Gastrocnemius medialis (tissue), 4 donors: ENCODE measurements at regions not wholly inside any gene's neighbourhood (a gene's known extent, or its start where the extent isn't known, plus 50 kb on each side); places are given as distances from the start of the nearest gene placed in this dataset.

Experiments
- ATAC-seq, 2 donors: fragments of 150-250 bp; one replicate each; pipeline ENCODE4 v1.9.1; 2016
- DNase-seq, 2 donors: peaks; one replicate each; pipeline ENCODE4 v3.0.0-alpha.2; 2019
- H3K27ac ChIP-seq, 4 donors: fragments of 200-600 bp; sonication (generic); 1 replicate in 1 of 4; 2 replicates in 3 of 4; pipeline ENCODE4 v1.5.1; 2016 to 2018; ENCODE audit warnings: mild to moderate bottlenecking in 2 of 4, moderate library complexity in 1 of 4
- H3K27me3 ChIP-seq, 3 donors: fragments of 200-600 bp; sonication (generic) in 2 of 3; 1 replicate in 1 of 3; 2 replicates in 2 of 3; pipeline versions ENCODE4 v1.5.1 to v1.6.0; 2016 to 2019; ENCODE audit warnings: mild to moderate bottlenecking in 1 of 3, moderate library complexity in 1 of 3
- H3K36me3 ChIP-seq, 2 donors: fragments of 200-600 bp; sonication (generic) in 1 of 2; one replicate each; pipeline ENCODE4 v1.5.1; 2017 to 2018
- H3K4me1 ChIP-seq, 2 donors: fragments of 200-600 bp; sonication (generic) in 1 of 2; one replicate each; pipeline ENCODE4 v1.5.1; 2016 to 2017; ENCODE audit warnings: mild to moderate bottlenecking in 2 of 2
- H3K4me3 ChIP-seq, 4 donors: fragments of 200-600 bp; sonication (generic) in 3 of 4; 1 replicate in 1 of 4; 2 replicates in 3 of 4; pipeline ENCODE4 v1.5.1; 2016 to 2019; ENCODE audit warnings: mild to moderate bottlenecking in 2 of 4
- H3K9me3 ChIP-seq, 3 donors: fragments of 200-600 bp; sonication (generic) in 2 of 3; 1 replicate in 1 of 3; 2 replicates in 2 of 3; pipeline ENCODE4 v1.5.1; 2016 to 2019
- CTCF ChIP-seq, 5 experiments: fragments of 450-650 bp in 3 of 5; fragments of 200-600 bp in 2 of 5; sonication (generic) in 2 of 5; IDR thresholded peaks in 4 of 5; conservative IDR thresholded peaks in 1 of 5; 1 replicate in 4 of 5; 2 replicates in 1 of 5; pipeline ENCODE4 v1.5.1; 2016 to 2019; ENCODE audit warnings: antibody characterized with exemption in 5 of 5, mild to moderate bottlenecking in 3 of 5, moderate library complexity in 3 of 5
- POLR2A ChIP-seq, 2 donors: fragments of 450-650 bp; IDR thresholded peaks; one replicate each; pipeline ENCODE4 v1.6.1; 2017; ENCODE audit warnings: antibody characterized with exemption in 2 of 2, mild to moderate bottlenecking in 2 of 2, moderate library complexity in 2 of 2
- in situ Hi-C, 4 donors: fragments of 200-750 bp; cut with MboI; loops; one replicate each; pipeline versions ENCODE4 v1.15.0 to v1.8.0; 2017; ENCODE audit warnings: low sequenced_read_pairs in 4 of 4
- intact Hi-C: fragments of 100-400 bp; cut with DNase I; formaldehyde crosslinking; loops from one replicate; pipeline ENCODE4 v1.15.1; 2023; ENCODE audit warnings: low total_unique reads

DNA sequence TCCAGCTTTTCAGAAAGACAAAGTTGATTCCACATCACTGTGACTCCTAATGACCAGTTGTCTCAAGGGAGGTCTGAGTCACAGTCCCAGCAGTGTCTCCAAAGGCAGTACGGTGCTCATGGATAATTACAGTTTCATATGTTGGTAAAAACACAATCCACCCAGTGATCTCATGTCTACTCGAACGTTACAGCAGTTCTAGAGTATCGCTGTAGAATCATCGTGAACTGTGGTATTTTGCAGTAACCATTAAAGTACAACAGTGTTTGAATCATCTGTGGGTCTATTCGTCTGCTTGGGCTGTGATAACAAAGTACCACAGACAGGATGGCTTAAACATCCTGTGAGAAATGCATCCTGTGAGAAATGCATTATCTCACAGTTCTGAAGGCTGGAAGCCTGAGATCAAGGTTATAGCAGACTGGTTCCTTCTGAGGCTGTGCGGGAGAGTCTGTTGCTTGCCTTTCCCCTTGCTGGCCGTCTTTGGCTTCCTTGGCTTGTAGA is 121.1 kb upstream of the SORBS2 start:
- no peaks in the 10 kb centered on the region for H3K36me3 ChIP-seq
- H3K27me3 ChIP-seq: peaks cover 0 to 2% (median 0%) of the 10 kb centered on the region in 3 donors
- DNase-seq (no peak), ATAC-seq (peak; percentile 55 to 60)
- no peak for TF ChIP-seq CTCF (IDR thresholded peaks at IDR 0.05 in 4 of 5, conservative IDR thresholded peaks at IDR 0.05 in 1 of 5)
- H3K9me3 ChIP-seq: no peaks in the 10 kb centered on the region
- H3K4me1 ChIP-seq: no peaks in the 10 kb centered on the region
- no peak overlapping the region for H3K4me3 ChIP-seq
- peak overlapping the region in 1 of 4 donors; percentile 47 for H3K27ac ChIP-seq
- in situ Hi-C loops (no loop called here), intact Hi-C loops (no loop called here)

DNA sequence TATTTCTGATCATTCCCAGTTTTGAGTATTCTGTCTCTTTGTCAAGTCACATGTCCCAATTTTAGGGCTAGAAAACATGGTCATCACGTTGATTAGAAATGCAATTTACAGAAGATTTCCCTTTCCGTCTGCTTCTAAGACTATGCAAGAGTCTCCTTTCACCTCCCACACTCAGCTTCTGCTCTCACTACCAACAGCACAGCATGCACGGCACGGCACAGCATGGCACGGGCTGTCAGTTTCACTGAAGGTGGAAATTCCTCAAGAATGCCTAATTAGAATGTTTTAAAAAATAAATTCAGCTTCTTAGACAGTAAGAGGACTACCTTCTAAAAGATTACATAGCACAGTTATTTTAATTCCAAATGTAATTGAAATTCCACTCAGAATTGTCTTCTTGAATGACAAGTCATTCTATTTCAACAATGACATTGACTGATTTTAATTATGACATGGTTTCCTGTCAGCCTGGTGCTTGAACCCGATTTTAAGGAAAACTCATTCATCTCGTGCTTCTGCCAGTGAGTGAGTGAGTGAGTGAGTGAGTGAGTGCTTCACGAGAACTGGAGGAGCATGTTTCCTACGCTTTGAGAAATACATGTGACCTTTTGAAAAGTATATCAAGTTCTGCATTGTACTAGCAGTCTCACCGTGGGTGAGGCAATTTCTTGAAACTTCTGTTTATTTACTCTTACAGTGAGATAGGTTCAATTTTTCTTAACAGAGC is 124.8 kb upstream of the SORBS2 start:
- intact Hi-C loops: no loop called here

DNA sequence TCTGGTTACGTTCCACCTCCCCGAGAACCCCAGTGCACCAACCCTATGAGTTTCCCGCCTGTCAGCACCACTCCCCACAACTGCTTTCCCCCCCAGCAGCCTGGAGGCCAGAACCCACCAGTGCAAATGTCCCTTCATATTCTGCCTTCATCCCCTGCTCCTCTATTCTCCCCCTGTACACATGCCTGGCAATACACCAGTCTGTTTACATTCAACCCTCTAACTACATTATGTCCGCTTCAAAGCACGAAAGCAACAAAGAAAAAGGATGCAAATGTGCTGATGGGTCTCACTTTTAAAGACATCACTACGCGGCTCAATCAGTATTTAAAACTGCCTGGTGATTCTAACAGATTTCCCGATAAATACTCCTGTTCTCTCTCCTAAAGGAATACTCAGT is 126.7 kb upstream of the SORBS2 start:
- H3K36me3 ChIP-seq: no peaks in the 10 kb centered on the region
- peaks cover 0 to under 1% (median 0%) of the 10 kb centered on the region in 3 donors for H3K27me3 ChIP-seq
- H3K27ac ChIP-seq: no peak overlapping the region
- H3K4me3 ChIP-seq: no peak overlapping the region
- no peak for ATAC-seq
- in situ Hi-C loops (no loop called here), intact Hi-C loops (no loop called here)
- H3K9me3 ChIP-seq: no peaks in the 10 kb centered on the region
- DNase-seq: no peak
- H3K4me1 ChIP-seq: no peaks in the 10 kb centered on the region
- TF ChIP-seq CTCF (IDR thresholded peaks at IDR 0.05 in 4 of 5, conservative IDR thresholded peaks at IDR 0.05 in 1 of 5): no peak
- TF ChIP-seq POLR2A (IDR thresholded peaks at IDR 0.05): no peak

More for the DNA sequence above, 124.8 kb upstream of the SORBS2 start:
- no peaks in the 10 kb centered on the region for H3K9me3 ChIP-seq
- no peak for DNase-seq
- no peak overlapping the region for H3K27ac ChIP-seq
- TF ChIP-seq POLR2A (IDR thresholded peaks at IDR 0.05) (no peak), CTCF (IDR thresholded peaks at IDR 0.05 in 4 of 5, conservative IDR thresholded peaks at IDR 0.05 in 1 of 5) (no peak)
- no peak for ATAC-seq
- no peak overlapping the region for H3K4me3 ChIP-seq
- peaks cover 0 to 2% (median 0%) of the 10 kb centered on the region in 3 donors for H3K27me3 ChIP-seq
- in situ Hi-C loops: no loop called here
- H3K4me1 ChIP-seq: no peaks in the 10 kb centered on the region
- no peaks in the 10 kb centered on the region for H3K36me3 ChIP-seq

GRCh38 chr4:185941461-185941860 is 127.5 kb upstream of the TLR3 start:
- TF ChIP-seq POLR2A (IDR thresholded peaks at IDR 0.05) (no peak), CTCF (IDR thresholded peaks at IDR 0.05 in 4 of 5, conservative IDR thresholded peaks at IDR 0.05 in 1 of 5) (no peak)
- no peaks in the 10 kb centered on the region for H3K27me3 ChIP-seq
- no peak overlapping the region for H3K27ac ChIP-seq
- in situ Hi-C loops: no loop called here
- ATAC-seq (no peak), DNase-seq (no peak)
- intact Hi-C loops: no loop called here
- no peaks in the 10 kb centered on the region for H3K36me3 ChIP-seq
- no peaks in the 10 kb centered on the region for H3K4me1 ChIP-seq
- no peak overlapping the region for H3K4me3 ChIP-seq
- no peaks in the 10 kb centered on the region for H3K9me3 ChIP-seq
